Lower leg skin (tissue), 4 donors: ENCODE measurements at regions not wholly inside any gene's neighbourhood (a gene's known extent, or its start where the extent isn't known, plus 50 kb on each side); places are given as distances from the start of the nearest gene placed in this dataset.

Source experiments
- DNase-seq, 2 donors: peaks; one replicate each; pipeline ENCODE4 v3.0.0-alpha.2; 2019; ENCODE audit warnings: low spot score in 2 of 2
- H3K4me3 ChIP-seq: fragments of 200-600 bp; sonication (generic); 2 replicates; pipeline ENCODE4 v1.5.1; 2017; ENCODE audit warnings: mild to moderate bottlenecking, low read depth; ENCODE audit not compliant: poor library complexity, severe bottlenecking
- POLR2A ChIP-seq, 2 donors: fragments of 450-650 bp; IDR thresholded peaks; one replicate each; pipeline ENCODE4 v1.6.1; 2016 to 2017; ENCODE audit warnings: antibody characterized with exemption in 2 of 2, mild to moderate bottlenecking in 1 of 2, moderate library complexity in 1 of 2
- WGBS, 2 donors: methylation state at CpG; one replicate each; pipeline ENCODE4 v1.1.5; 2018; 5-methylcytosine and 5-hydroxymethylcytosine counted together
- intact Hi-C: fragments of 100-400 bp; cut with DNase I; formaldehyde crosslinking; loops from one replicate; pipeline ENCODE4 v1.15.0; 2023; ENCODE audit warnings: low total_unique reads
- TF ChIP-seq, protein P1 (sequence below), 3 donors: fragments of 450-650 bp; IDR thresholded peaks; one replicate each; pipeline ENCODE4 v1.5.1; 2016; ENCODE audit warnings: antibody characterized with exemption in 3 of 3, mild to moderate bottlenecking in 3 of 3, moderate library complexity in 2 of 3

GRCh38 chr12:92206596-92206995 lies 61.0 kb upstream of the BTG1 start:
- TF ChIP-seq, protein P1, sequence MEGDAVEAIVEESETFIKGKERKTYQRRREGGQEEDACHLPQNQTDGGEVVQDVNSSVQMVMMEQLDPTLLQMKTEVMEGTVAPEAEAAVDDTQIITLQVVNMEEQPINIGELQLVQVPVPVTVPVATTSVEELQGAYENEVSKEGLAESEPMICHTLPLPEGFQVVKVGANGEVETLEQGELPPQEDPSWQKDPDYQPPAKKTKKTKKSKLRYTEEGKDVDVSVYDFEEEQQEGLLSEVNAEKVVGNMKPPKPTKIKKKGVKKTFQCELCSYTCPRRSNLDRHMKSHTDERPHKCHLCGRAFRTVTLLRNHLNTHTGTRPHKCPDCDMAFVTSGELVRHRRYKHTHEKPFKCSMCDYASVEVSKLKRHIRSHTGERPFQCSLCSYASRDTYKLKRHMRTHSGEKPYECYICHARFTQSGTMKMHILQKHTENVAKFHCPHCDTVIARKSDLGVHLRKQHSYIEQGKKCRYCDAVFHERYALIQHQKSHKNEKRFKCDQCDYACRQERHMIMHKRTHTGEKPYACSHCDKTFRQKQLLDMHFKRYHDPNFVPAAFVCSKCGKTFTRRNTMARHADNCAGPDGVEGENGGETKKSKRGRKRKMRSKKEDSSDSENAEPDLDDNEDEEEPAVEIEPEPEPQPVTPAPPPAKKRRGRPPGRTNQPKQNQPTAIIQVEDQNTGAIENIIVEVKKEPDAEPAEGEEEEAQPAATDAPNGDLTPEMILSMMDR (IDR thresholded peaks at IDR 0.05), result no peak
- TF ChIP-seq POLR2A (IDR thresholded peaks at IDR 0.05), result no peak
- H3K4me3 ChIP-seq, result no peak overlapping the region
- intact Hi-C loops, result no loop called here
- WGBS, 2 donors, result 96 to 100% methylated on average over 1 of the region's 1 CpG
- no peak for DNase-seq

DNA sequence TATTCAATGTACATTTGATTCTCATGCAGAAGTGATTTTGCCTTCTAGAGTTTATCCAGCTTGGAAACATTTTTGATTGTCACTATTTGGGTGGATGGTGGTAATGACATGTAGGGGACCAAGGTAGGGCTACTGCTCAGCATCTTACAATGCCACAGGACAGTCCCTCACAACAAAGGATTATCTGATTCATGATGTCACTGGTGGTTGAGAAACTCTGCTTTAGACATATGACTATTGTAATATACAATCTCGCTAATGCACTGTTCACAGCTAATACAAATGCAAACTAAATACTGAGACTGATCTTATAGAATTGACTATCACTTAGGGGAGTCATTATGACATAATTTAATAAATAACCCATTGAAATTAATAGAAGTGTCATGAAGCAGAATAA lies 60.4 kb upstream of the BTG1 start:
- intact Hi-C loops, result no loop called here
- TF ChIP-seq POLR2A (IDR thresholded peaks at IDR 0.05), result no peak
- TF ChIP-seq, protein P1 (IDR thresholded peaks at IDR 0.05), result no peak
- no peak for DNase-seq
- WGBS, 2 donors, result 97 to 100% methylated on average over 1 of the region's 1 CpG
- no peak overlapping the region for H3K4me3 ChIP-seq

- no peak for DNase-seq
- 85 to 86% methylated on average over 6 of the region's 6 CpGs for WGBS, 2 donors
- H3K4me3 ChIP-seq, result no peak overlapping the region
- TF ChIP-seq, protein P1 (IDR thresholded peaks at IDR 0.05), result no peak
- no peak for TF ChIP-seq POLR2A (IDR thresholded peaks at IDR 0.05)
- intact Hi-C loops, result loop anchor here (5.0 kb wide), 1 partner anchor 48 kb away; no protein-coding TSS in a partner anchor
These were observed 54.4 kb upstream of the BTG1 start for GRCh38 chr12:92199819-92200576.

GRCh38 chr12:92197815-92198214 lies 52.2 kb upstream of the BTG1 start:
- intact Hi-C loops, result no loop called here
- no peak overlapping the region for H3K4me3 ChIP-seq
- 94 to 96% methylated on average over 4 of the region's 4 CpGs for WGBS, 2 donors
- TF ChIP-seq, protein P1 (IDR thresholded peaks at IDR 0.05), result no peak
- no peak for TF ChIP-seq POLR2A (IDR thresholded peaks at IDR 0.05)
- no peak for DNase-seq

DNA sequence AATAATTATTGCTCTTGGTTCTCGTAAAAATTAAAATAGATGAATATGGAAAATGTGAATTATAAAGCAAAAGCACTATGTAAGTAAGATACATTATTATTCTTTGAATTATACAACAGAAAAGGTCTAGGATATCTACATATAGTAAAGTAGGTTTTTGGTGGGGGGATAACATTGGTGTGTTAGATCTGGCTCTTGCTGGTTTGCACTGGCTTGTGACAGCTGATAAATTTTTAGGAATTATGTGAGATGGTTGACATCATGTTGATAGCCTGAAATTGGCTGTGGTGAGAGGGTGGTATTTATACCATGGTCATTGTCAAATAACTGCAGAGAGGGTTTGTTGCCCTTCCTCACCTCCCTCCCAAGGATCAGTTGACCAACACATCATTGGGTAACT lies 50.7 kb upstream of the BTG1 start:
- intact Hi-C loops, result no loop called here
- no peak for DNase-seq
- TF ChIP-seq, protein P1 (IDR thresholded peaks at IDR 0.05), result no peak
- TF ChIP-seq POLR2A (IDR thresholded peaks at IDR 0.05), result no peak
- H3K4me3 ChIP-seq, result no peak overlapping the region
- 97 to 100% methylated on average over 1 of the region's 1 CpG for WGBS, 2 donors
